ENCODE measurements at regions not wholly inside any gene's neighbourhood (a gene's known extent, or its start where the extent isn't known, plus 50 kb on each side); places are given as distances from the start of the nearest gene placed in this dataset.

DNA sequence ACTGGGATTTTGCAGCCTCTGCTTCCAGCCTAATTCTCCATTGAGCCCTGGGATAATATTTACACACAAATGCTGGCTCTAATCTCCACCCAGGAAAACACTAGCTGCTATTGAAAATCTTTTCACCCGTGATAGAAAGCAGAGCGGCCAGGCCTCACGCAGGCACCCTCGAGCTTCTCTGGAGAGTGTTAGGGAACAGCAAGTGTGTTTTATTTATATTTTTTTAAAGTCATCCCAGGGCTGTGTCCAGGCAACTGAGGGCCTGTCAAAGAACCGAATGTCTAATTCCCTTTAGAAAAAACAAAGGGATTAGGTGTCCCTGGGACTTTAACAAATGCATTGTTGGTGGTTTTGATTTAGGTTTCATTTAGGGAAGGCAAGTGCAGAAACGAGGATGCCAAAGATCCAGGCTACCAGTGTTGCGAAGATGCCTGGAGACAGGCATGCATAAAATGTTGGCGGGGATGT is 51.2 kb upstream of the SPRY4 start:
- TF ChIP-seq TAF1 (IDR thresholded peaks at IDR 0.05; ENCODE audit: borderline replicate concordance, insufficient read depth, low read length) (no peak), POLR2AphosphoS5 (IDR thresholded peaks at IDR 0.05; ENCODE audit: low read depth, low read length) (no peak), SIN3A (IDR thresholded peaks at IDR 0.05; ENCODE audit: borderline replicate concordance, insufficient read depth, low read length) (no peak)

All from PFSK-1 (cell line).